ENCODE measurements at regions not wholly inside any gene's neighbourhood (a gene's known extent, or its start where the extent isn't known, plus 50 kb on each side); places are given as distances from the start of the nearest gene placed in this dataset.

DNA sequence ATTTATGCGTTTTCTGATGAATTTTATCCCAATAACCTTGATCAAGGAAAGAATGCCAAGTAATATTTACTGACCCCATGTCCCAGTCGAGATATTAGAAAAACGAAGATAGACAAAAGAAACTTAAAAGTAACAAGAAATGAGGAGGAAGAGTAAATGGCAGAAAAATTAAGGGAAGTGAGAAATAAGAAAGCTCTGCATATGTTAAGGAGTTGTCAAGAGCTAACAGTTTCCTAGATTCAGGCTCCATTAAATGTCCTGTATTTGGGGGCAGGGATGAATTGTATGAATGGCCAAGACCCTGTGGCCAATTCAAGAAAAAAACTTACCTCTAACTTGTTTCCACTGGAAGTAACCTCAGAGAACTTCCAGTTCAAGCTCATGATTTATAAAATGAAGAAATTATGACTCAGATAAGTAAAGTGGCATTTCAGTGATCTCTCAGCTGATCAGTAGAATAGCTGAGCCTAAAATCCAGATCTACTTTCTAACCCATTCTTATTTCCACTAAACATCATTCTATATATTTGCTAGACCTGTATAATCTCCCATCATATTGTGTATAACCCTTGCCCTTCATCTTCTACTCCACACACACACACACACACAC, 73.2 kb downstream of the ZC3H11B start:
- TF ChIP-seq POLR2A (IDR thresholded peaks at IDR 0.05; ENCODE audit: low read depth, low read length) (no peak), POLR2AphosphoS5 (IDR thresholded peaks at IDR 0.05; ENCODE audit: low read depth, low read length) (no peak), PAX5 (IDR thresholded peaks at IDR 0.05; ENCODE audit: insufficient read depth, low read length, severe bottlenecking) (no peak), POU2F2 (IDR thresholded peaks at IDR 0.05; ENCODE audit: low read depth, low read length) (no peak), SPI1 (IDR thresholded peaks at IDR 0.05; ENCODE audit: low read depth, low read length) (peak; percentile 65; the same call in 1 of the 2 replicates), TAF1 (IDR thresholded peaks at IDR 0.05; ENCODE audit: low read depth, low read length) (no peak)
